GM23248 (cell line): ENCODE measurements at regions not wholly inside any gene's neighbourhood (a gene's known extent, or its start where the extent isn't known, plus 50 kb on each side); places are given as distances from the start of the nearest gene placed in this dataset.

Experiments used
- EZH2 ChIP-seq: fragments of 200-600 bp; sonication (generic); IDR thresholded peaks from 2 replicates; pipeline ENCODE4 v1.6.1; 2018; ENCODE audit warnings: antibody characterized with exemption, mild to moderate bottlenecking; ENCODE audit not compliant: insufficient read depth, poor library complexity, severe bottlenecking
- EZH2phosphoT487 ChIP-seq: fragments of 200-600 bp; sonication (generic); IDR thresholded peaks from 2 replicates; pipeline ENCODE4 v1.6.1; 2018; ENCODE audit warnings: antibody characterized with exemption, moderate library complexity, mild to moderate bottlenecking, low read depth; ENCODE audit not compliant: insufficient read depth

DNA sequence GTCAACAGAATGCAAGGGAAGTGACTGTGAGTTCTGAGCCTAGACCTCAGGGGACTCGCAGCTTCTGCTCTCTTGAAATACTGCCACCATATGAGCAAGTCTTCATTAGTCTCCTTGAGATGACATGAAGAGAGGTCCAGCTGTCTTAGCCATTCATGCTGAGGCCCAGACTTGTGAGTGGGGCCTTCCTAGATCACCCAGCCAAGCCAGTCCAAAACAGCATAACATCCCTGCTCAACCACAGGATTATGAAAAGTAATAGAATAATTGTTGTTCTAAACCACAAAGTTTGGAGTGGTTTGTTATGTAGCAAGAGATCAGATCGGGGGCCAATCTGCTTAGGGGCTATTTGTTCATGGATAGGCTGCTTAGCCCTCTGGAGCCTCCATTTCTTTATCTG is 54.9 kb upstream of the HTATIP2 start:
- TF ChIP-seq EZH2 (no peak), EZH2phosphoT487 (no peak)
